A673 (cell line): ENCODE measurements at regions not wholly inside any gene's neighbourhood (a gene's known extent, or its start where the extent isn't known, plus 50 kb on each side); places are given as distances from the start of the nearest gene placed in this dataset.

Experiments used
- BruUV-seq: library from RNA; stranded (reverse); fragments of 400-500 nt; replicated peaks from 2 replicates; lab custom pipeline; 2021; lab: Mats Ljungman, UMichigan
- CTCF ChIA-PET: fragments of 300-600 bp; sonication (Branson Sonifier 250); formaldehyde crosslinking; loops from one replicate; lab custom pipeline; 2022; ENCODE audit warnings: antibody characterized with exemption; lab: Charles Lee
- POLR2A ChIA-PET: fragments of 300-600 bp; sonication (Branson Sonifier 250); formaldehyde crosslinking; loops from one replicate; lab custom pipeline; 2022; ENCODE audit warnings: antibody characterized with exemption; ENCODE audit not compliant: low non-redundant PET; lab: Charles Lee
- DNase-seq: peaks from one replicate; pipeline ENCODE4 v3.0.0-alpha.2; 2015; ENCODE audit warnings: low spot score
- H3K27ac ChIP-seq: fragments of 200-600 bp; sonication (generic); 2 replicates; pipeline ENCODE4 v1.5.1; 2016; ENCODE audit warnings: mixed run types, low read depth, mild to moderate bottlenecking, mixed read lengths, antibody characterized with exemption, low read length; ENCODE audit not compliant: poor library complexity, severe bottlenecking
- H3K27me3 ChIP-seq: fragments of 200-600 bp; sonication (generic); replicated peaks from 2 replicates; pipeline ENCODE4 v1.6.1; 2017; ENCODE audit warnings: mixed run types, low read depth, mild to moderate bottlenecking, mixed read lengths, antibody characterized with exemption, low read length; ENCODE audit not compliant: insufficient read depth, poor library complexity
- H3K36me3 ChIP-seq: fragments of 200-600 bp; sonication (generic); 2 replicates; pipeline ENCODE4 v1.6.1; 2016; ENCODE audit warnings: mixed run types, mild to moderate bottlenecking, mixed read lengths, antibody characterized with exemption, low read length; ENCODE audit not compliant: insufficient read depth, poor library complexity, severe bottlenecking
- H3K4me1 ChIP-seq: fragments of 200-600 bp; sonication (generic); 2 replicates; pipeline ENCODE4 v1.6.1; 2017; ENCODE audit warnings: mixed run types, mild to moderate bottlenecking, mixed read lengths, antibody characterized with exemption, low read length; ENCODE audit not compliant: insufficient read depth, poor library complexity, severe bottlenecking
- H3K4me3 ChIP-seq: fragments of 200-600 bp; sonication (generic); 2 replicates; pipeline ENCODE4 v1.5.1; 2016; ENCODE audit warnings: low read depth, mixed run types, mild to moderate bottlenecking, mixed read lengths, low read length; ENCODE audit not compliant: poor library complexity, severe bottlenecking
- H3K9me3 ChIP-seq: fragments of 200-600 bp; sonication (generic); 2 replicates; pipeline ENCODE4 v1.6.1; 2016; ENCODE audit warnings: mixed run types, low read depth, mild to moderate bottlenecking, mixed read lengths, antibody characterized with exemption, low read length; ENCODE audit not compliant: poor library complexity, severe bottlenecking
- CTCF ChIP-seq: fragments of 300-800, 200-600 bp; sonication (generic); conservative IDR thresholded peaks from 2 replicates; pipeline ENCODE4 v1.5.1; 2017; ENCODE audit warnings: low read depth, mild to moderate bottlenecking, antibody characterized with exemption, low read length, moderate library complexity, mixed read lengths
- EZH2 ChIP-seq: fragments of 200-600 bp; sonication (generic); IDR thresholded peaks from 2 replicates; pipeline ENCODE4 v1.6.1; 2017; ENCODE audit warnings: borderline replicate concordance, low read depth, mild to moderate bottlenecking, mixed read lengths, antibody characterized with exemption, low read length; ENCODE audit not compliant: poor library complexity, severe bottlenecking
- intact Hi-C: fragments of 100-400 bp; cut with micrococcal nuclease; formaldehyde crosslinking; loops from one replicate; pipeline ENCODE4 v1.10.0; 2022; ENCODE audit not compliant: unreplicated experiment

GRCh38 chr2:89841476-89841840 is 1150.0 kb downstream of the RPIA start:
- peaks cover 4% of the 10 kb centered on the region for H3K27me3 ChIP-seq
- intact Hi-C loops = no loop called here
- no peak for TF ChIP-seq EZH2
- no peaks in the 10 kb centered on the region for H3K4me1 ChIP-seq
- ChIA-PET CTCF (no interaction called here), POLR2A (no interaction called here)
- H3K9me3 ChIP-seq = no peaks in the 10 kb centered on the region
- DNase-seq = no peak
- no peaks in the 10 kb centered on the region for H3K36me3 ChIP-seq
- no peak overlapping the region for H3K27ac ChIP-seq
- BruUV-seq = no TSS peak
- no peak overlapping the region for H3K4me3 ChIP-seq

DNA sequence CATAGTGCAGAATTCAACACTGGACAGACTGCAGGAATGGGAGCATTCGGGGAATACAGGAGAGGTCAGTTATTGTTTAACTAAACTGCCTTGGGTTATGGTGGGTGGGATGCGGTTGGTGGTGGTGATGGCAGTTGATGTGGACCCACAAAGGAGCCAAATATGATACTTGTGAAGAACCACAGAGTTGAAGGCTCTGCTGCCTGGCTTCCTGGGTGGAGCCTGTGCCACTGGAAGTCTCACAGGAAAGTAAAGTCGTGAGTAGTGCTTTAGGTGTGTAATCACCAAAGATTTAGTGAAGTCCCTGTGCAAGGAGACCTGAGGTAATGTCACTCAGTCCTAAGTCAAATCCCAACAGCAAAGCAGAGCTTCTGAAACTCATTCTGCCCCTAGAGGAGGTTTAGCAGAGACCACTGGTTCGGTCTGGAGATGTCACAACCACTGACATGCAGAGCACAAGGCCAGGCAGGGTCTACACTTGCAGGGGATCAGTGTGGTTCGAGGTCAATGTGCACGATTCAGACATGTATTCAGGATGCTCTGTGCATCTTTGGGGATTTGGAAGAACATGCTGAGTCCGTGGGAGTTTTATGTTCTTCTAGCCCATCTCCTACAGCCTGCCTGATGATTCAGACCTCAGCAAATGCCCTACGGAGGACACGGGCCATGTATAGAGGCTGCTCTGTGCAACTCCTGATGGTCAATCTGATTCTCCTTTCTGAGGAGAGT is 1150.9 kb downstream of the RPIA start:
- Histone ChIP-seq H3K4me1 (no peaks in the 10 kb centered on the region), H3K4me3 (no peak overlapping the region), H3K9me3 (no peaks in the 10 kb centered on the region), H3K27ac (no peak overlapping the region), H3K27me3 (peaks cover 5% of the 10 kb centered on the region), H3K36me3 (no peaks in the 10 kb centered on the region)
- DNase-seq = no peak
- intact Hi-C loops = no loop called here
- POLR2A ChIA-PET = no interaction called here
- CTCF ChIA-PET = no interaction called here
- TF ChIP-seq CTCF = no peak
- no peak for TF ChIP-seq EZH2
- BruUV-seq = no TSS peak

- peaks cover 25% of the 10 kb centered on the region for H3K27me3 ChIP-seq
Observed at GRCh38 chr2:89844221-89844943, 1152.9 kb downstream of the RPIA start.

More at GRCh38 chr2:89844221-89844943, 1152.9 kb downstream of the RPIA start:
- Histone ChIP-seq H3K4me3 (no peak overlapping the region), H3K36me3 (no peaks in the 10 kb centered on the region), H3K27ac (no peak overlapping the region), H3K4me1 (no peaks in the 10 kb centered on the region), H3K9me3 (no peaks in the 10 kb centered on the region)
- no TSS peak for BruUV-seq
- no peak for TF ChIP-seq EZH2
- TF ChIP-seq CTCF = no peak
- CTCF ChIA-PET = no interaction called here
- DNase-seq = no peak
- intact Hi-C loops = no loop called here
- POLR2A ChIA-PET = no interaction called here
